ENCODE measurements at regions not wholly inside any gene's neighbourhood (a gene's known extent, or its start where the extent isn't known, plus 50 kb on each side); places are given as distances from the start of the nearest gene placed in this dataset.

DNA sequence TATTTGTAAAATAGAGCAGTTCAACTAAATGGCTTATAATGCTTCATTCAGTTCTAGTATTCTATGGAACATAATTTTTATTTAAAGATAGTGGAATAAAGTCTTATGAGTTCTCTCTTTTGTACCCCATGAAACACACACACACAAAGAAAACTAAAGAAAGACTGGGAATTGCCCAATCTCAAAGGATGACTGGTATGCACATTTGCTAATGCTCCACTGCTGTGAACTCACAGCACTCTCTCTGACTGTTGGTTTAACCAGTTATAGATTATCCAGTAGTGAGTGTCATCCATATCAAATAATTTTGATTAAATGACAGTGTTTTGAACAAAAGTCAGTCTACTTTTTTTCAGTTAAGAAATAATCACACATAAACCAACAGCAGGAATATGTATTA is 1082.4 kb upstream of the B3GALT2 start:
- DNase-seq (no peak), ATAC-seq (no peak)
- Mint-ChIP-seq H3K27ac (no peak overlapping the region), H3K4me1 (no peaks in the 10 kb centered on the region), H3K27me3 (no peaks in the 10 kb centered on the region), H3K4me3 (no peak overlapping the region), H3K9me3 (peaks cover 6 to 9% of the 10 kb centered on the region in 2 donors)

DNA sequence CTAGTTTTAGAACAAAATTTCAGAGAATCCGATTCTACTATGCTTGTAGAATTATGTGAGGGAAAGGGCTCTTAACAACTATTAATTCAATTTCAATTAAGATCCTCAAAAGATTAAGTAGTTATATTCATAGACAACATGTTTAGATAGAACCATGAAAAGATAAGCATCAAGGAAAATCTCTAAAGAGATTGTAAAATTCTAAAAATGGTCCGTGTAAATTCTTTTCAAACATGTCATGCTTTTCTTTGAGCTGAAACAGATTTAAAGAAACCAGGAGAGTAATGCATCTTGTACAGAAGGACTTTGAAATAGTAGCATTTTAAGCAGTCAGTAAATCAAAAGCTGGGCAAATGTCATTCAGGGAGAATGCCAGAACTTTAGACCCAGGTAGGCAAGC is 1080.6 kb upstream of the B3GALT2 start:
- Mint-ChIP-seq H3K4me1 (no peaks in the 10 kb centered on the region), H3K27ac (no peak overlapping the region), H3K9me3 (peaks cover 18 to 25% of the 10 kb centered on the region in 2 donors), H3K27me3 (no peaks in the 10 kb centered on the region), H3K4me3 (no peak overlapping the region)
- DNase-seq (no peak), ATAC-seq (no peak)

DNA sequence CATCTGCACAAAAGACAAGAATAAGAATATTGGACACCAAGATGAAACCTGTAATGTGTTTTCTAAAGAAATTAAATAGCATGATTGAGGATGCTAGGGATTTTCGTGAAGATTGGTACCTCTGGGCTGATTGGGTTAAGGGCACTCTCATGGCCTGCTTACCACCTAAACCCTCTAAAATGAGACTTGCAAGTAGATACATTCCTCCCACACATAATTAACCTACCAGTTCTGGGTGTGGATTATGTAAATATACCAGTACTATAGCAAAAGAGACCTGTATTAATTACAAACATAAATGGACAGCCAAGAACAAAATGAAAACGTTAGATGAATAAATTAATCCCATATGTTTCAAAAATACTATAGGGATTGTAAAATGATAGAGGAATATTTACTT is 1069.6 kb upstream of the B3GALT2 start:
- Mint-ChIP-seq H3K9me3 (no peaks in the 10 kb centered on the region), H3K27ac (no peak overlapping the region)
- no peak for ATAC-seq

DNA sequence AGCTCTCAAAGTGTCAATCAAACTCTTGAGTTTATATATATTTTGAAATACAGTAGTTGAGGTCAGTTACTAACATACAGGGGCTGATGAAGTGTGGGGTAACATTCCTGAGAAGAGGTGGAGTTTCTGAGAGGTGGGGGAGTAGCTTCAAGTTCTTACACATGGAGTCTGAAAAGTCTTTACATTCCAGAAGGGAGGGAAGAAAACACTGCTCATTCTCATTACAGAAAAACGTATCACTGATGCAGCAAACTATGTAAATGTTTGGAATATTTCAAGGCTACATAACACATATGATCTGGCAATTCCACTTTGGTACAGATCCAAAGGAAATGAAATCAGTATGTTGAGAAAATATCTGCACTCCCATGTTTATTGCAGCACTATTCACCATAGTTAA is 1065.8 kb upstream of the B3GALT2 start:
- DNase-seq (no peak), ATAC-seq (no peak)
- Mint-ChIP-seq H3K27ac (no peak overlapping the region), H3K4me1 (peaks cover 5% of the 10 kb centered on the region), H3K9me3 (peaks cover 5 to 8% of the 10 kb centered on the region in 2 donors), H3K27me3 (no peaks in the 10 kb centered on the region), H3K4me3 (no peak overlapping the region)

More for the DNA sequence above, 1069.6 kb upstream of the B3GALT2 start:
- no peak overlapping the region for H3K4me3 Mint-ChIP-seq
- DNase-seq: no peak
- no peaks in the 10 kb centered on the region for H3K27me3 Mint-ChIP-seq
- no peaks in the 10 kb centered on the region for H3K4me1 Mint-ChIP-seq

DNA sequence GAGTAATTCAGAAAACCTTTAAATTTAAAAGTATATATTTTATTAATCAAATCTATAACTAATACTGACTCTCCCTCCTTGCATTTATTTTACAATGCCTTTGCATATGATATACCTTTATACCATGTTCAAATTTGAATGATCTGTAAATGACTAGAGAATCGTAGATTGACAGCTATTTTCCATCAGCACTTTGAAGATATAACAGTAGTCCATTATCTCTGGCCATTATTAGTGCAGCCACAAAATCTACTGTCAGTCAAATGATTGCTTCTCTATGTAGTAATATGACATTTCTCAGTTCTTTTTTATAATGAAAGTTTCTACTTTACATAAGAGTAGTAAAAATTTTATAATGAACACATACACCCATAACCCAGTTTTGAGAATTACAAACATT is 1054.8 kb upstream of the B3GALT2 start:
- H3K9me3 Mint-ChIP-seq: no peaks in the 10 kb centered on the region
- ATAC-seq: no peak

DNA sequence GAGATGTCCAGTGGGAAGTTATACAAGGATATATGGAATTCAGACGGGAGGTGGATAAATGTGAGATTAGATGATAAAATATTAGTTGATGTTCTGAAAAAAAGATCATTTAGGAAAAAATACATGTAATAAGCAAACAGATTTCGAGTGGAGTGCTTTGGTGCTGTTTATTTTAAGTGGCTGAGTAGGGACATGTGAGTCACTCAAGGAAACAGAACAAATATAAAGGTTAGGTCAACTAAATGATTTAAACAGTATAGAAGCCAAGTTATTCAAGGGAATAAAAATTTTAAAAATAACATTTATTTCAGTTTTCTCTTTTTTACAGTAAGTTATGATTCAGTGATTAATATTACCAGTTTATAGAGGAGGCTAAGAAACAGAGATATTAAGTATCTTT is 1046.7 kb upstream of the B3GALT2 start:
- ATAC-seq: no peak
- Mint-ChIP-seq H3K4me1 (no peaks in the 10 kb centered on the region), H3K27me3 (no peaks in the 10 kb centered on the region), H3K9me3 (no peaks in the 10 kb centered on the region), H3K4me3 (no peak overlapping the region), H3K27ac (no peak overlapping the region)
- no peak for DNase-seq

More for the DNA sequence above, 1054.8 kb upstream of the B3GALT2 start:
- no peak overlapping the region for H3K4me3 Mint-ChIP-seq
- no peaks in the 10 kb centered on the region for H3K4me1 Mint-ChIP-seq
- no peak for DNase-seq
- no peaks in the 10 kb centered on the region for H3K27me3 Mint-ChIP-seq
- peak overlapping the region in 1 of 2 donors; percentile 4 for H3K27ac Mint-ChIP-seq

DNA sequence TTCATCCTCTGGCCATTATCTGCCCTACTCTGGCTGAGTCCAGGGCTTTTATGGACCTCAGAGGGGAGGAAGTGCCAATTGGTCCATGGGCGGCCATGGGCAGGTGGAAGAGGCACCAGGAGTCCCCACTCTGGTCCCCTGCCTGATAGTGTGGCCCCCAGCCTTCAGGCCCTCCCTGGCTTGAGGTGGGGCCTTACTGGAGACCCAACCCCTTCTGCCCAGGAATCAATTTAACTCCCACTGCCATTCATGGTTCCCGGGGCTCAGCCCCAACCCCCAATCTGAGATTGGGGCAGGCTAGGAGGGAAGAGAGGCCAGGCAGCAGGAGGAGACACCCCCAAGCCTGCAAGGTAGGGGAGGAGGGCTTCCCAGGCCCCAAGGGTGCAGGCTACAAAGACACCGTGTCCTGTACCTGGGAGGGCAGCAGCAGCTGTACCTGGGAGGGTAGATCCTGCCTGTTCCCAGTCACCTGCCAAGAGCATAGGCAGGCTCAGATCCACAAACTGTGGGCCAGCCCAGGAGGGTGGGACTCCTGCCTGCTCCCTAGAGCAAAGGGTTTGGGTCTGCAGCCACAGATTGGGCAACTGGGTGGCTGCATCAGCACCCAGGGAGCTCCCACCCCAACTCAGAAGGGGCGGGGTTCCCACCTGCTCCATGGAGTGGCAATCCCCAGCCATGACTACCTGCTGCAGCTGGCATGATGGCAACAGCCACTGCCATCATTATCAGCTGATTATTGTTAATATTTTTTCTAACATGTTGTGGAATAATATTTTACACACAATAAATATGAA is 1044.1 kb upstream of the B3GALT2 start:
- no peak overlapping the region for H3K27ac Mint-ChIP-seq
- DNase-seq (no peak), ATAC-seq (peak; percentile 23)
- H3K4me1 Mint-ChIP-seq: peaks cover 9% of the 10 kb centered on the region
- H3K9me3 Mint-ChIP-seq: no peaks in the 10 kb centered on the region
- H3K27me3 Mint-ChIP-seq: no peaks in the 10 kb centered on the region
- no peak overlapping the region for H3K4me3 Mint-ChIP-seq

DNA sequence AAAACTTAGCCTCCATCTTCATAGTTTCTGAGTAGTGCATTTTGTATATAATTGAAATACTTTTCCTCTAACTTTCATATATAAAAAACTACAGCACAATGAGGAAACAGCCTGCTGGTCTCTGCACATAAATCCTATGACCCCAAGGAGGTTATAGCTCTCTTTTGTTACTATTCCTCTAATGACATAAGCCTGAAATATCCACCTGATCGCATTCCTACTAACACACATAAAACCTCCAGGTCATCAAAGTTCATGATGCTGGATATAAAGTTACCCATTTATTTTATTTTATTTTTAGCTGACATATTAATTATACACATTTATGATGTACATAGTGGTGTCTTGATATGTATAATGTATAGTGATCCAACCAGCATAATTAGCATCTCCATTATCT is 1042.0 kb upstream of the B3GALT2 start:
- Mint-ChIP-seq H3K4me1 (peaks cover 9% of the 10 kb centered on the region), H3K4me3 (no peak overlapping the region), H3K9me3 (no peaks in the 10 kb centered on the region), H3K27me3 (no peaks in the 10 kb centered on the region), H3K27ac (no peak overlapping the region)
- DNase-seq (no peak), ATAC-seq (no peak)

DNA sequence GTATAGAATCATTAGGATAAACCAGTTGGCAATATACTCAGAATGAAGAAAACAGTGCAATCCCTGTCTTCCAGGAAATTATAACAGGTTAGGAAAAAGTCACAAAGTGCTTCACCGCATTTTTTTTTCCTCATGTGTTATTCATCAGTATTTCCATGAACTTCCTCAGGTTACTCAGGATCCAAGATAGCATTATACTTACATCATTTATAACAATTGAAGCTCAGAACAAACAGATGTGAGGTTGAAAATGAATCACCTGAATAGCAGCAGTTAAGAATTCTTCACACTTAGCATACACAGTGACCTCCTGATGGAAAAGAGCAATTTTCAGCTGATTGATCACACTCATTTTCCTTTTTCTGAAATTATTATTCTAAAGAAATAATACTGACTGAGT is 1040.7 kb upstream of the B3GALT2 start:
- H3K27me3 Mint-ChIP-seq: no peaks in the 10 kb centered on the region
- DNase-seq (no peak), ATAC-seq (no peak)
- H3K9me3 Mint-ChIP-seq: no peaks in the 10 kb centered on the region
- no peak overlapping the region for H3K27ac Mint-ChIP-seq
- no peak overlapping the region for H3K4me3 Mint-ChIP-seq
- H3K4me1 Mint-ChIP-seq: peaks cover 9% of the 10 kb centered on the region

DNA sequence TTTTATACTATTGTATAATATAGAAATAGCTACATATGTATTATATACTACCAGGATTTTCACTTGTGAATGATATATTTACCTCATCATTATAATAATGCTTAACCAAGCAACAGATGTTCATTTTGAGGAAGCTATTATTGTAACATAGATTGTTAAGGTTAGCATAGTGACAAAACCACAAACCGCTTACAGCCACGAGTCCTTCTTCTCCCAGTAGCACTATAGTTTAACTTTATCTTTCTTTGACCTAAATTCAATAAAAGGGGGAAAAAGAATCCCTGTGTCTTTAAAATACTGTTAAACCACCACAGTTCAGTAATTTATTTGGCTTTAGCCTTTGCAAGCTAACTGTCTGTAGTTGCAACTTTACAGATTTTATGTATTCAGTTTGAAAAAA is 1039.4 kb upstream of the B3GALT2 start:
- Mint-ChIP-seq H3K9me3 (no peaks in the 10 kb centered on the region), H3K4me3 (peak overlapping the region in 1 of 2 donors; percentile 35), H3K4me1 (peaks cover 9% of the 10 kb centered on the region), H3K27ac (no peak overlapping the region), H3K27me3 (no peaks in the 10 kb centered on the region)
- DNase-seq: no peak
- ATAC-seq: no peak

DNA sequence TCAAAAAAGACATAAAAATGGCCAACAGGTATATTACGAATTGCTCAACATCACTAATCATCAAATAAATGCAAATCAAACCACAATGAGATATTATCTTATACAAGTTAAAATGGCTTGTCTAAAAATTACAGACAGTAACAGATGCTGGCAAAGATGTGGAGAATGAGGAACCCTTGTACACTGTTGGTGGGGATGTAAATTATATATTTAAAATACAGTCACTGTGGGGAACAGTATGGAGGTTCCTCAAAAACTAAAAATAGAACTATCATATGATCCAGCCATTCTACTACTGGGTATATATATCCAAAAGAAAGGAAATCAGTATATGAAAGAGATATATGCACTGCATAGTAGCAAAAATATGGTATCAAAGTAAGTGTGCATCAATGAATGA is 1037.2 kb upstream of the B3GALT2 start:
- peaks cover 9% of the 10 kb centered on the region for H3K4me1 Mint-ChIP-seq
- H3K4me3 Mint-ChIP-seq: no peak overlapping the region
- no peak for ATAC-seq
- DNase-seq: no peak
- H3K27ac Mint-ChIP-seq: no peak overlapping the region
- no peaks in the 10 kb centered on the region for H3K9me3 Mint-ChIP-seq
- H3K27me3 Mint-ChIP-seq: no peaks in the 10 kb centered on the region

DNA sequence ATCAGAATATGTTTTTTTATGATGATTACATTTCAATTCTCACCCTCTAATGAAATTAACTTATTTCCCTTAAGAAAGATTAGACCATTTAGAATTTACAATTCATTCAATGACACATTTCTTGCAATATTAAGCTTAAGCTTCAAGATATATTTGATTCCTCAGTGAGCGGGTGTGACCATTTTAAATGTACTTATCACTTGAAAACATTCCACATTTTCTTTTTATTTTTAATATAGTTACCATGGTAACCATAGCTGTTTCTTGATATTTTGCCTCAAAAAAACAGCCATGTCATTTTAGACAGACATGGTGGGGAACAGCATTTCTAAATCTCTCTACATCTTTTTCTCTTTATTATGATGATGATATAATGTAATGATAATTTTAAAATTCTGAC is 1029.0 kb upstream of the B3GALT2 start:
- H3K27me3 Mint-ChIP-seq: no peaks in the 10 kb centered on the region
- no peaks in the 10 kb centered on the region for H3K9me3 Mint-ChIP-seq
- H3K4me1 Mint-ChIP-seq: no peaks in the 10 kb centered on the region
- no peak overlapping the region for H3K4me3 Mint-ChIP-seq
- H3K27ac Mint-ChIP-seq: no peak overlapping the region
- ATAC-seq: no peak
- DNase-seq: no peak

DNA sequence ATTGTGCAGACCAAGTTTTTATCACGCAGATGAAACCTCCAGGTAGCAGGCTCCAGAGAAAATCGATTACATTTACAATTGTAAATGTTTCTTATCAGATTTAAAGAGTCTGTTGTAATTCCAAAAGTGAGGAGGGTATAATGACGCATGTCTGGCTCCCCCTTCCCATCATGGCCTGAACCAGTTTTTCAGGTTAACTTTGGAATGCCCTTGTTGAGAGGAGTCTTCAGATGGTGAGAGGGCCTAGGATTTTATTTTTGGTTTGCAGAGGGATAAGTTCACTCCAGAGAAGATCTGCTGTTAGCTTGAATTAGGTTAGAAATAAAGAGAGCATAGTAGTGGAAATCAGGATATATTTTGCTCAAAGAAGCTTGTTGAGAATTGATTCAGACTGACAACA is 1028.3 kb upstream of the B3GALT2 start:
- Mint-ChIP-seq H3K9me3 (no peaks in the 10 kb centered on the region), H3K27me3 (no peaks in the 10 kb centered on the region), H3K4me1 (no peaks in the 10 kb centered on the region), H3K27ac (no peak overlapping the region), H3K4me3 (no peak overlapping the region)
- ATAC-seq: no peak
- no peak for DNase-seq

DNA sequence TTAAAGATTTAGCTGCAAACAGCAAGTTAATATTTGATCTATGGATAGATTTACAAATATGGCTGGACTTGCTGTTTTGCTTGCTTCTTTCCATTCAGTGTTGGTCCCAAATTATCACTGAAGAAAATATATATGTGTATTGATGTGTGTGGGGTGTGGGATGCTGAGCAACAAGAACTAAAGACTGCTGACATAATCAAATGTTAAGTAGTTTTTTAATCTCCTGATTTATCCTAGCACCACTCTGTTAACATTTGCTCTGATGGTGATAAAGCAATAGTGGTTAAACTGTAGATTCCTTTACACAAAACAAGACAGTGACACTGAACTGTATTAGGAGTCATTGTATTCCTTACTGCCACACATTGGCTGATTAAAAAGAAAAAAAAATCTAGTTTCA is 1023.5 kb upstream of the B3GALT2 start:
- no peaks in the 10 kb centered on the region for H3K9me3 Mint-ChIP-seq
- no peaks in the 10 kb centered on the region for H3K27me3 Mint-ChIP-seq
- no peak overlapping the region for H3K27ac Mint-ChIP-seq
- H3K4me3 Mint-ChIP-seq: no peak overlapping the region
- DNase-seq (no peak), ATAC-seq (no peak)
- no peaks in the 10 kb centered on the region for H3K4me1 Mint-ChIP-seq

DNA sequence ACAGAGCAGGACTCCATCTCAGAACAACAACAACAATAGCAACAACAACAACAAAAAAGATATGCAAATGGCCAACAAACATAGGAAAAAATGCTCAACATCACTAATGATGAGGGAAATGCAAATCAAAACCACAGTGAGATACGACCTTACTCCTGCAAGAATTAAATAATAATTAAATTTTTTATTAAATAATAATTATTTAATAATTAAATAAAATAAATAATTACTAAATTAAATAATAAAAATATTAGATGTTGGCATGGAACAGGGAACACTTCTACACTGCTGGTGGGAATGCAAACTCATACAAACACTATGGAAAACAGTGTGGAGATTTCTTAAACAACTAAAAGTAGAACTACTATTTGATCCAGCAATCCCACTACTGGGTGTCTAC is 1022.3 kb upstream of the B3GALT2 start:
- Mint-ChIP-seq H3K9me3 (no peaks in the 10 kb centered on the region), H3K27me3 (no peaks in the 10 kb centered on the region), H3K4me3 (no peak overlapping the region), H3K4me1 (no peaks in the 10 kb centered on the region), H3K27ac (no peak overlapping the region)
- DNase-seq (no peak), ATAC-seq (no peak)

DNA sequence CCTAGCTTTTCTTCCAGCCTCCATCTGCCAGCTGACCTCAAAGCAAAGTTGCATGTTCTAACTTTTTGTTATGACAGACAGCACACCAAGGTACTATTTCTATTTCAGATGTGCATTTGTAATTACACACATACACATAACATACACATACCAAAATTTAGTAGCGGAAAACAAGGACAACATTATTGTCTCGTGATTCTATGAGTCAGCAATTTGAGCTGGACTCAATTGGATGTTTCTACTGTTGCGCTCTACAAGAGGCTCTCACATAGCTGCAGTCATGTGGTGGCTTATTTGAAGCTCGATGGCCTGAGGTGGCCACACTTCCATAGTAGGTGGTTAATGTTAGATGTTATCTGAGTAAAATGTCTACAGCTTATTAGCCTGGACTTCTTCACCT is 1010.1 kb upstream of the B3GALT2 start:
- no peak for ATAC-seq
- no peak for DNase-seq
- Mint-ChIP-seq H3K9me3 (peaks cover 0 to 6% of the 10 kb centered on the region in 2 donors), H3K4me3 (no peak overlapping the region), H3K27me3 (no peaks in the 10 kb centered on the region), H3K27ac (no peak overlapping the region), H3K4me1 (no peaks in the 10 kb centered on the region)

DNA sequence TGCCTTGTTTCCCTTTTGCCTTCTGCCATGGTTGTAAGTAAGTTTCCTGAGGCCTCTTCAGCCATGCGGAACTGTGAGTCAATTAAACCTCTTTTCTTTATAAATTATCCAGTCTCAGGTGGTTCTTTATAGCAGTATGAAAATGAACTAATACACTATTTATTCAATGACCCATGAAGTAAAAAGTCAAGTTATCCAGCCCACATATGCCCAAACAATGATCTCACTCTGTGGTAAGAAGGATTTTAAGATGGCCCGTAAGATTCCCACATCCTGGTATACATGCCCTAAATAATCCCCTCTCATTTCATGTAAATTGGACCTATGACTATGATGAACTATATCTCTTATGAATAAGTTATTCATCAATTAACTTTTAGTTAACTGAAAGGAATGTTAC is 1008.3 kb upstream of the B3GALT2 start:
- no peaks in the 10 kb centered on the region for H3K27me3 Mint-ChIP-seq
- H3K4me1 Mint-ChIP-seq: no peaks in the 10 kb centered on the region
- ATAC-seq (no peak), DNase-seq (no peak)
- H3K27ac Mint-ChIP-seq: no peak overlapping the region
- H3K4me3 Mint-ChIP-seq: no peak overlapping the region
- H3K9me3 Mint-ChIP-seq: peaks cover 0 to 6% of the 10 kb centered on the region in 2 donors
